Nephron progenitor cell (in vitro differentiated cells): ENCODE measurements at regions not wholly inside any gene's neighbourhood (a gene's known extent, or its start where the extent isn't known, plus 50 kb on each side); places are given as distances from the start of the nearest gene placed in this dataset.

Experiments
- DNase-seq: peaks from one replicate; pipeline ENCODE4 v3.0.0; 2021
- H3K27ac Mint-ChIP-seq: 2 replicates; pipeline ENCODE4 v1.8.0; 2021; ENCODE audit warnings: mild to moderate bottlenecking, moderate library complexity, mixed read lengths
- H3K27me3 Mint-ChIP-seq: 2 replicates; pipeline ENCODE4 v1.8.0; 2021; ENCODE audit warnings: mild to moderate bottlenecking, low read depth, mixed read lengths; ENCODE audit not compliant: poor library complexity
- H3K36me3 Mint-ChIP-seq: 2 replicates; pipeline ENCODE4 v1.8.0; 2021; ENCODE audit warnings: low read depth, mixed read lengths
- H3K4me1 Mint-ChIP-seq: 2 replicates; pipeline ENCODE4 v1.8.0; 2021; ENCODE audit warnings: mixed read lengths
- H3K4me3 Mint-ChIP-seq: 2 replicates; pipeline ENCODE4 v1.8.0; 2021; ENCODE audit warnings: mild to moderate bottlenecking, moderate library complexity, mixed read lengths
- H3K9me3 Mint-ChIP-seq: 2 replicates; pipeline ENCODE4 v1.8.0; 2021; ENCODE audit warnings: mild to moderate bottlenecking, moderate library complexity, mixed read lengths
- TF ChIP-seq, protein P1 (sequence below): fragments of 200-600 bp; sonication (generic); IDR thresholded peaks from 2 replicates; pipeline ENCODE4 v1.5.0; 2021; ENCODE audit warnings: antibody characterized with exemption

- H3K27ac Mint-ChIP-seq, result no peak overlapping the region
- no peaks in the 10 kb centered on the region for H3K36me3 Mint-ChIP-seq
- no peaks in the 10 kb centered on the region for H3K27me3 Mint-ChIP-seq
- H3K9me3 Mint-ChIP-seq, result peaks cover 4% of the 10 kb centered on the region
- H3K4me1 Mint-ChIP-seq, result peaks cover 37% of the 10 kb centered on the region
- no peak for DNase-seq
- TF ChIP-seq, protein P1, sequence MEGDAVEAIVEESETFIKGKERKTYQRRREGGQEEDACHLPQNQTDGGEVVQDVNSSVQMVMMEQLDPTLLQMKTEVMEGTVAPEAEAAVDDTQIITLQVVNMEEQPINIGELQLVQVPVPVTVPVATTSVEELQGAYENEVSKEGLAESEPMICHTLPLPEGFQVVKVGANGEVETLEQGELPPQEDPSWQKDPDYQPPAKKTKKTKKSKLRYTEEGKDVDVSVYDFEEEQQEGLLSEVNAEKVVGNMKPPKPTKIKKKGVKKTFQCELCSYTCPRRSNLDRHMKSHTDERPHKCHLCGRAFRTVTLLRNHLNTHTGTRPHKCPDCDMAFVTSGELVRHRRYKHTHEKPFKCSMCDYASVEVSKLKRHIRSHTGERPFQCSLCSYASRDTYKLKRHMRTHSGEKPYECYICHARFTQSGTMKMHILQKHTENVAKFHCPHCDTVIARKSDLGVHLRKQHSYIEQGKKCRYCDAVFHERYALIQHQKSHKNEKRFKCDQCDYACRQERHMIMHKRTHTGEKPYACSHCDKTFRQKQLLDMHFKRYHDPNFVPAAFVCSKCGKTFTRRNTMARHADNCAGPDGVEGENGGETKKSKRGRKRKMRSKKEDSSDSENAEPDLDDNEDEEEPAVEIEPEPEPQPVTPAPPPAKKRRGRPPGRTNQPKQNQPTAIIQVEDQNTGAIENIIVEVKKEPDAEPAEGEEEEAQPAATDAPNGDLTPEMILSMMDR, result no peak
- H3K4me3 Mint-ChIP-seq, result no peak overlapping the region
Observed at GRCh38 chr12:43054085-43054484, 464.5 kb upstream of the PRICKLE1 start.

DNA sequence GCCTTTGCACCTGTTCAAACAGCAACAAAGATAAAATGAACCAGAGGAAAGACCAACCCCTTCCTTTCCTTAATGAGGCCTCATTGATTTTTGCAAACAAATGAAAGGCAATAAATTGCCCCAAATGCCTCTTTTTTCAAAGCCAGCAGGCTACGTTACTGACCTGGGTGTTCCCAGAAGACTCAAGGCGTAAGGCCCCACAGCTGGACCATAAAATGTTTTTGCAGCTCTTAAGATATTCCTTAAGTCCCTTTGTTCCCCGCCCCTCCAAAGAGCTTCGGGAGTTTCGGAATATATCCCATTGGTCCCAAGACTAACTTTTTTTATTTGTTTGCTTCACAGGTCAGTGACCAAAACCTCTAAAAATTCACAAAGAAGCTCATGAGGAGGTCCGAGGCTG lies 462.9 kb upstream of the PRICKLE1 start:
- Mint-ChIP-seq H3K9me3 (no peaks in the 10 kb centered on the region), H3K27ac (peak overlapping the region; percentile 68), H3K27me3 (peaks cover 4% of the 10 kb centered on the region), H3K36me3 (no peaks in the 10 kb centered on the region), H3K4me1 (peaks cover 37% of the 10 kb centered on the region), H3K4me3 (no peak overlapping the region)
- TF ChIP-seq, protein P1, result no peak
- DNase-seq, result no peak

DNA sequence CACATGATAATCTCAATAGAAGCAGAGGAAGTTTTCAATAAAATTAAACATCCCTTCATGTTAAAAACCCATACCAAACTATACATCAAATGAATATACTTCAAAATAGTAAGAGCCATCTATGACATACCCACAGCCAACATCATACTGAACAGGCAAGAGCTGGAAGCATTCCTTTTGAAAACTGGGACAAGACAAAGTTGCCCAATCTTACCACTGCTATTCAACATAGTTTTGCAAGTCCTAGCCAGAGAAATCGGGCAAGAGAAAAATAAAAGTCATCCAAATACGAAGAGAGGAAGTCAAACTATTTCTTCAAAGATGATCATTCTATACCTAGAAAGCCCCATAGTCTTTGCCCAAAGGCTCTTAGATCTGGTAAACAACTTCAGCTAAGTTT lies 454.7 kb upstream of the PRICKLE1 start:
- Mint-ChIP-seq H3K27me3 (peaks cover 7% of the 10 kb centered on the region), H3K36me3 (no peaks in the 10 kb centered on the region), H3K9me3 (peaks cover 16% of the 10 kb centered on the region), H3K4me1 (peaks cover 6% of the 10 kb centered on the region), H3K27ac (no peak overlapping the region), H3K4me3 (no peak overlapping the region)
- TF ChIP-seq, protein P1, result no peak
- DNase-seq, result no peak

- Mint-ChIP-seq H3K9me3 (peaks cover 17% of the 10 kb centered on the region), H3K36me3 (peaks cover 9% of the 10 kb centered on the region), H3K4me3 (no peak overlapping the region), H3K27ac (no peak overlapping the region), H3K27me3 (peaks cover 7% of the 10 kb centered on the region), H3K4me1 (peaks cover 23% of the 10 kb centered on the region)
- DNase-seq, result no peak
- TF ChIP-seq, protein P1, result no peak
Observed at GRCh38 chr12:43038991-43039390, 449.4 kb upstream of the PRICKLE1 start.

- no peaks in the 10 kb centered on the region for H3K27me3 Mint-ChIP-seq
- DNase-seq, result no peak
- H3K4me3 Mint-ChIP-seq, result no peak overlapping the region
- H3K9me3 Mint-ChIP-seq, result peaks cover 46% of the 10 kb centered on the region
- H3K27ac Mint-ChIP-seq, result no peak overlapping the region
- peaks cover 6% of the 10 kb centered on the region for H3K4me1 Mint-ChIP-seq
- TF ChIP-seq, protein P1, result no peak
- H3K36me3 Mint-ChIP-seq, result peaks cover 29% of the 10 kb centered on the region
Observed at GRCh38 chr12:43029971-43030370, 440.4 kb upstream of the PRICKLE1 start.

DNA sequence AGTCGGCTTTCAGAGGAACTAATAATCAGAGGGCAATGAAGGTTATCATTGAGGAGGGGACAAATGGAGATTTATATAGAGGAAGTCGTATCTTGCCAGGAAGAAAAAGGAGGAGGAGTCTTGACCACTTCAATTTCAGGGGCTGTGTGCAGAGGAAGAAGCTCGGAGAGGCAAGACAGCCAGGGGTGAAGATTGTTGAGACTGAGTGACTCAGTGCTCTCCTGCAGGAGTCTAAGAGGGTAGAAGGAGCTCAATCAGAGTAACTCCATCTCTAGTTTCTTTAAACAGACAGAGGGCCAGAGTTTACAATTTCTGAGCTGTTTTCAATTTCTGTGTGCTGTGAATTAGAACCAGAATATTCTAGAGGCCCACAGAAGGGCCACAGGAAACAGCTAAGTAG lies 439.3 kb upstream of the PRICKLE1 start:
- H3K4me1 Mint-ChIP-seq, result peaks cover 6% of the 10 kb centered on the region
- no peaks in the 10 kb centered on the region for H3K27me3 Mint-ChIP-seq
- TF ChIP-seq, protein P1, result no peak
- H3K9me3 Mint-ChIP-seq, result peaks cover 36% of the 10 kb centered on the region
- no peak overlapping the region for H3K4me3 Mint-ChIP-seq
- peak overlapping the region; percentile 30 for H3K27ac Mint-ChIP-seq
- DNase-seq, result no peak
- peaks cover 20% of the 10 kb centered on the region for H3K36me3 Mint-ChIP-seq
